ENCODE measurements at regions not wholly inside any gene's neighbourhood (a gene's known extent, or its start where the extent isn't known, plus 50 kb on each side); places are given as distances from the start of the nearest gene placed in this dataset.
"Not testable (repeated sequence)": the region's sequence is repeated elsewhere in the genome, so short reads cannot be mapped to it uniquely, and the experiment has no call there.

- no peak overlapping the region for H3K27ac ChIP-seq (ENCODE audit: low read depth, low read length)
- no peaks in the 10 kb centered on the region for H3K9me3 ChIP-seq (ENCODE audit: control insufficient read depth, insufficient read depth, low read length)
- peaks cover 16% of the 10 kb centered on the region for H3K4me1 ChIP-seq (ENCODE audit: control insufficient read depth, insufficient read depth, low read length)
- peaks cover 3% of the 10 kb centered on the region for H3K27me3 ChIP-seq (ENCODE audit: control insufficient read depth, insufficient read depth, low read length)
- DNase-seq (ENCODE audit: low read depth in 4 of 6, low spot score in 6 of 6): no peak
- H3K36me3 ChIP-seq (ENCODE audit: control insufficient read depth, insufficient read depth, low read length): no peaks in the 10 kb centered on the region
- 79% methylated on average over 8 of the region's 8 CpGs for WGBS (ENCODE audit: insufficient coverage)
- no peak overlapping the region for H3K4me3 ChIP-seq (ENCODE audit: low read depth, low read length)
Measured at GRCh38 chr7:131628634-131629033, 72.2 kb upstream of the PODXL start.

- Histone ChIP-seq H3K9me3 (ENCODE audit: control insufficient read depth, insufficient read depth, low read length) (no peaks in the 10 kb centered on the region), H3K4me3 (ENCODE audit: low read depth, low read length) (no peak overlapping the region), H3K27me3 (ENCODE audit: control insufficient read depth, insufficient read depth, low read length) (peaks cover 3% of the 10 kb centered on the region), H3K27ac (ENCODE audit: low read depth, low read length) (no peak overlapping the region), H3K36me3 (ENCODE audit: control insufficient read depth, insufficient read depth, low read length) (no peaks in the 10 kb centered on the region), H3K4me1 (ENCODE audit: control insufficient read depth, insufficient read depth, low read length) (peaks cover 13% of the 10 kb centered on the region)
- peak in 1 of 6 donors; percentile 11 for DNase-seq (ENCODE audit: low read depth in 4 of 6, low spot score in 6 of 6)
- WGBS (ENCODE audit: insufficient coverage): 70% methylated on average over 6 of the region's 6 CpGs
Measured at GRCh38 chr7:131627735-131628190, 71.3 kb upstream of the PODXL start.

DNA sequence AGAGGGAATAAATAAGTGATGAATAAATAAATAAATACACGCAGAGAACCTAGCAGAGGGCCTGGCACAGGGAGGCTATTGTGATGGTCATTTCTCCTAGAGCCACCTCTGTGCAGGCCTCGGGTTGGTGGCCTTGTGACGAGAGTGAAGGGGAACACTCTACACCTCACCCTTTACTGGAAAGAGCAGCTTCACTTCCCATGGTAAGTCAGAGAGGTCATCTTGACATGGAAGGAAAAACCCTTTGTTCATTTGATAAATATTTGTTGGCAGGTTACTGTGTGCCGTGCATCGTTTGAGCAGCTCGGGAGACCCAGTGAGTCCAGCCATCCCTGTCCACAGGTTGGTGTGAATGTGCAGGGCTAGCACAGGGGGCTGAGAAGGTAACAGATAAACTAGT, 70.2 kb upstream of the PODXL start:
- Histone ChIP-seq H3K27ac (ENCODE audit: low read depth, low read length) (no peak overlapping the region), H3K9me3 (ENCODE audit: control insufficient read depth, insufficient read depth, low read length) (no peaks in the 10 kb centered on the region), H3K27me3 (ENCODE audit: control insufficient read depth, insufficient read depth, low read length) (peaks cover 3% of the 10 kb centered on the region), H3K36me3 (ENCODE audit: control insufficient read depth, insufficient read depth, low read length) (no peaks in the 10 kb centered on the region), H3K4me3 (ENCODE audit: low read depth, low read length) (no peak overlapping the region), H3K4me1 (ENCODE audit: control insufficient read depth, insufficient read depth, low read length) (peaks cover 16% of the 10 kb centered on the region)
- no peak for DNase-seq (ENCODE audit: low read depth in 4 of 6, low spot score in 6 of 6)
- WGBS (ENCODE audit: insufficient coverage): 86% methylated on average over 2 of the region's 6 CpGs

DNA sequence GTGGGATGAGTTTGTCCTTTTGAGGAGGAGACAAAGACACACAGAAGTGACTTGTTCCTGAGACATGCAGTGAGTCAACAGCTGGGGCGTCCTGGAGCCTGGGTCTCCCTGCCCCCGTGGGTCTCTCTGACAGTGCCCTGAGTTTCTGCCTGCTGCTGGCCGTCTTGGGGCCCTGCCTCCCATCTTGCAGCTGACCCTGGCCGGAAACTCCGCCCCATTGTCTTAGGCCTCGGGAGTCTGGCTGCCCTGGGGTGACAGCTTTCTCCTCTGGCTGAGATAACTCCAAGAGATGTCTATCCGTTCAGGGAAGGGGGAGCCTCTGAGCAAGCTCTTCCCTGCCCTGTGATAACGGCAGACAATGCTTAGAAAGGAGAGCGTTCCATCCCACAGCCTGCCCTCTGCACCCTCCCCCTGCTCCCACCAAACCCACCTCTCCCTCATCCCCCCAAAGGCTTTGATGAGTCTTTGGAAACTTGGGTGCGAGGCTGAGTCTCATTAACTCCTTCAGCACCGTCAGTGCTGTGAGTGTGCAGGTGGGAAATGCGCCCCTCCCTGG, 69.5 kb upstream of the PODXL start:
- 37% methylated on average over 10 of the region's 12 CpGs for WGBS (ENCODE audit: insufficient coverage)
- peaks cover 20% of the 10 kb centered on the region for H3K4me1 ChIP-seq (ENCODE audit: control insufficient read depth, insufficient read depth, low read length)
- H3K36me3 ChIP-seq (ENCODE audit: control insufficient read depth, insufficient read depth, low read length): no peaks in the 10 kb centered on the region
- peak overlapping the region; percentile 48 for H3K27ac ChIP-seq (ENCODE audit: low read depth, low read length)
- DNase-seq (ENCODE audit: low read depth in 4 of 6, low spot score in 6 of 6): no peak
- no peak overlapping the region for H3K4me3 ChIP-seq (ENCODE audit: low read depth, low read length)
- H3K27me3 ChIP-seq (ENCODE audit: control insufficient read depth, insufficient read depth, low read length): peaks cover 3% of the 10 kb centered on the region
- H3K9me3 ChIP-seq (ENCODE audit: control insufficient read depth, insufficient read depth, low read length): no peaks in the 10 kb centered on the region

- peak overlapping the region; percentile 48 for H3K27ac ChIP-seq (ENCODE audit: low read depth, low read length)
- not testable (repeated sequence) for H3K9me3 ChIP-seq (ENCODE audit: control insufficient read depth, insufficient read depth, low read length)
Measured at GRCh38 chr7:131625345-131625744, 68.9 kb upstream of the PODXL start.

DNA sequence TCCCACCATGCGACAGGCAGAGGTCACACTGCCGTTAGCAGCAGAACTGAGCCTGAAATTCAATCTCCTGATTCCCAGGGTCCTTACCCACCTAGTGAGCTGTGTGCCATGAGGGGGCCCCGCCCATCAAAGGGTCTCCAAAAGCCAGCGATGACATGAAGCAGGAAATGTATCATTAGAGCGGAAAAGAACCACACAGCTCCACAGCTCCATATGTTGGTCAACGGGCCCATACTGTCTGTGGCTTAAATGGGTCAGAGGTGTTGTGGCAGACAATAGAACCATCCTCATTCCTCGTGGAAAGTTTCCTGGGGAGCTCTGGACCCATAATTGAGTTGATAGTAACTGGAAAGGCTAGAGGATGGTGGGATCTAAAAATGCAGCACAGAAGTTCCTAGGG, 68.1 kb upstream of the PODXL start:
- peaks cover 3% of the 10 kb centered on the region for H3K27me3 ChIP-seq (ENCODE audit: control insufficient read depth, insufficient read depth, low read length)
- DNase-seq (ENCODE audit: low read depth in 4 of 6, low spot score in 6 of 6): no peak
- no peaks in the 10 kb centered on the region for H3K9me3 ChIP-seq (ENCODE audit: control insufficient read depth, insufficient read depth, low read length)
- no peaks in the 10 kb centered on the region for H3K36me3 ChIP-seq (ENCODE audit: control insufficient read depth, insufficient read depth, low read length)
- peaks cover 28% of the 10 kb centered on the region for H3K4me1 ChIP-seq (ENCODE audit: control insufficient read depth, insufficient read depth, low read length)
- WGBS (ENCODE audit: insufficient coverage): no CpG with 5 or more reads among the region's 7 CpGs
- H3K27ac ChIP-seq (ENCODE audit: low read depth, low read length): no peak overlapping the region
- no peak overlapping the region for H3K4me3 ChIP-seq (ENCODE audit: low read depth, low read length)

More at GRCh38 chr7:131625345-131625744, 68.9 kb upstream of the PODXL start:
- peaks cover 26% of the 10 kb centered on the region for H3K4me1 ChIP-seq (ENCODE audit: control insufficient read depth, insufficient read depth, low read length)
- not testable (repeated sequence) for H3K36me3 ChIP-seq (ENCODE audit: control insufficient read depth, insufficient read depth, low read length); H3K27me3 ChIP-seq (ENCODE audit: control insufficient read depth, insufficient read depth, low read length); DNase-seq (ENCODE audit: low read depth in 4 of 6, low spot score in 6 of 6); H3K4me3 ChIP-seq (ENCODE audit: low read depth, low read length)
- WGBS (ENCODE audit: insufficient coverage): 79% methylated on average over 7 of the region's 9 CpGs

- H3K36me3 ChIP-seq (ENCODE audit: control insufficient read depth, insufficient read depth, low read length): no peaks in the 10 kb centered on the region
- H3K4me3 ChIP-seq (ENCODE audit: low read depth, low read length): no peak overlapping the region
- no peak overlapping the region for H3K27ac ChIP-seq (ENCODE audit: low read depth, low read length)
- H3K9me3 ChIP-seq (ENCODE audit: control insufficient read depth, insufficient read depth, low read length): no peaks in the 10 kb centered on the region
- 88% methylated on average over 10 of the region's 10 CpGs for WGBS (ENCODE audit: insufficient coverage)
- peaks cover 30% of the 10 kb centered on the region for H3K4me1 ChIP-seq (ENCODE audit: control insufficient read depth, insufficient read depth, low read length)
- no peaks in the 10 kb centered on the region for H3K27me3 ChIP-seq (ENCODE audit: control insufficient read depth, insufficient read depth, low read length)
- DNase-seq (ENCODE audit: low read depth in 4 of 6, low spot score in 6 of 6): peak in 1 of 6 donors; percentile 59
Measured at GRCh38 chr7:131623154-131623553, 66.7 kb upstream of the PODXL start.

- Histone ChIP-seq H3K4me3 (ENCODE audit: low read depth, low read length) (no peak overlapping the region), H3K27me3 (ENCODE audit: control insufficient read depth, insufficient read depth, low read length) (no peaks in the 10 kb centered on the region), H3K4me1 (ENCODE audit: control insufficient read depth, insufficient read depth, low read length) (peaks cover 30% of the 10 kb centered on the region), H3K9me3 (ENCODE audit: control insufficient read depth, insufficient read depth, low read length) (no peaks in the 10 kb centered on the region), H3K36me3 (ENCODE audit: control insufficient read depth, insufficient read depth, low read length) (no peaks in the 10 kb centered on the region), H3K27ac (ENCODE audit: low read depth, low read length) (peak overlapping the region; percentile 20)
- WGBS (ENCODE audit: insufficient coverage): 83% methylated on average over 1 of the region's 2 CpGs
- no peak for DNase-seq (ENCODE audit: low read depth in 4 of 6, low spot score in 6 of 6)
Measured at GRCh38 chr7:131621652-131622051, 65.2 kb upstream of the PODXL start.

DNA sequence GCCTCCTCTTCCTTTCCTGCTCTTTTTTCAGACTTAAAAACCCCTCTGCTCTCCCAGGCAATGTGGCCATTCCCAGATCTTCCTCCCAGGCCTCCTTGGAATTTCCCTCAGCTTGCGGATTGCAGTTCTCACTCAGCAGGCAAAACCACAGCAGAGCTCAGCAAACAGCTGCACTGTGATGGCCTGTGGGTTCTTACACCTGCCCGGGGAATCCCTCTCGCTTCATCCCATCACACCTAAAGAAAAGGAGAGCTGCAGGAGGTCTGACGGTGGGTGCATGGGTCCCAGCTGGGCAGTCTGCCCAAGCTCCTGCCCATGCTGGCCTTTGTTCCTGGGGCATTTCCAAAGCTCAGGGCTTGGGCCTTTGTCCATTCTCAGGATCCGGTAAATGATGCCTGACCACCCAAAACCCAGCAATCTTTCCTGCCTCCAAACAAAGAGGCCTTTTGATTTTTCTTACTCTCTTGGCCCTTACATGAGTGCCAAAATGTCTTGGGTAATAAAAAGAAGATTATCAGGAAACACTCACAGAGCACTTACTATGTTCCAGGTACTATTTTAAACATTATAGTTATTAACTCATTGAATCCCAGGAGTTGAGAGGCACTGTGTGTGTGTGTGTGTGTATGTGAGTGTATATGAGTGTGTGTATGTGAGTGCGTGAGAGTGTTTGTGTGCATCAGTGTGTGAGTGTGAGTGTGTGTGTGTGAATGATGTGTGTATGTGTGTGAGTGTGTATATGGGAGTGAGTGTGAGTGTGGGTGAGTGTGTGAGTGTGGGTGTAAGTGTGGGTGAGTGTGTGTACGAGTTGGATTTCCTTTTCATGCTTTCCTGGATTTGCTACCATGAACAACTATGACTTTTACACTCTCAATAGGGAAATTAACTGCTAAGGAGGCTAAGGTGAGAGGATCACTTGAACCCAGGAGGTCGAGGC, 64.5 kb upstream of the PODXL start:
- H3K36me3 ChIP-seq (ENCODE audit: control insufficient read depth, insufficient read depth, low read length): no peaks in the 10 kb centered on the region
- WGBS (ENCODE audit: insufficient coverage): 51% methylated on average over 6 of the region's 8 CpGs
- no peaks in the 10 kb centered on the region for H3K9me3 ChIP-seq (ENCODE audit: control insufficient read depth, insufficient read depth, low read length)
- peak in 1 of 6 donors; percentile 44 for DNase-seq (ENCODE audit: low read depth in 4 of 6, low spot score in 6 of 6)
- H3K4me3 ChIP-seq (ENCODE audit: low read depth, low read length): no peak overlapping the region
- H3K27ac ChIP-seq (ENCODE audit: low read depth, low read length): peak overlapping the region; percentile 67
- no peaks in the 10 kb centered on the region for H3K27me3 ChIP-seq (ENCODE audit: control insufficient read depth, insufficient read depth, low read length)
- peaks cover 26% of the 10 kb centered on the region for H3K4me1 ChIP-seq (ENCODE audit: control insufficient read depth, insufficient read depth, low read length)

Data from spinal cord (tissue), 9 donors.